ENCODE measurements at regions not wholly inside any gene's neighbourhood (a gene's known extent, or its start where the extent isn't known, plus 50 kb on each side); places are given as distances from the start of the nearest gene placed in this dataset.

DNA sequence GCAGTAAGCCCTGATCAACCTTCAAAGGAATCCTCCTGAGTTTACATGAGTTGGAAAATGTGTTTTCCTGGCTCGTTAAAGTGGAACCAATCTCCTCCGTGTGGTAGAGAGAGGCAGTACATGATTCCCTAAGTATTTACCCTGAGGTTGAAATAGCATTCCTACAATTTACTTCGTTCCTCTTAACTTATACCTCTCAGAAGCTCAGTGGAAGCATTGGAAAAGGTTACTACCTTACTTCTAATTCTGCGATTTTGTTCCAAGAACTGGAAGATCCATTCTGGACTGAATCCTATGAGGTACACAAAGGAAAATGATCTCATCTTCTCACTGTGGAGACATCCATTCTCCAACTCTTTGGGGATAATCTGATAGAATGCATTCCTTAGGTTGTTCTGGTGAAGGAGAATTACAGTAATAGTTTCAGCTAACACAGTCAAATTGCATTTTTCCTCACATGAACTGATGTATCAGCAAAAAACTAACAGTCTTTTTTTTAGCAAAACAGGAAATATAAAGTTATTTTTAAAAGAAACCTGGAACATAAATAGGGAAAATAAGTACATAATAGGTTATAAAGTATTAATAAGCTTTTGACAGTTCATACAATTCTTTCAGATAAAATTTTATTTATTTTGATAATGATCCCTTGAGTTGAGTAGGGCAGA is 475.6 kb downstream of the PDZRN4 start:
- intact Hi-C loops (cut with DNase I), result loop anchor here (10.0 kb wide), 1 partner anchor 389 kb away; no protein-coding TSS in a partner anchor
- TF ChIP-seq POLR2A (IDR thresholded peaks at IDR 0.05) (no peak), POLR2AphosphoS5 (IDR thresholded peaks at IDR 0.05) (no peak)
- TF ChIP-seq, protein P1, sequence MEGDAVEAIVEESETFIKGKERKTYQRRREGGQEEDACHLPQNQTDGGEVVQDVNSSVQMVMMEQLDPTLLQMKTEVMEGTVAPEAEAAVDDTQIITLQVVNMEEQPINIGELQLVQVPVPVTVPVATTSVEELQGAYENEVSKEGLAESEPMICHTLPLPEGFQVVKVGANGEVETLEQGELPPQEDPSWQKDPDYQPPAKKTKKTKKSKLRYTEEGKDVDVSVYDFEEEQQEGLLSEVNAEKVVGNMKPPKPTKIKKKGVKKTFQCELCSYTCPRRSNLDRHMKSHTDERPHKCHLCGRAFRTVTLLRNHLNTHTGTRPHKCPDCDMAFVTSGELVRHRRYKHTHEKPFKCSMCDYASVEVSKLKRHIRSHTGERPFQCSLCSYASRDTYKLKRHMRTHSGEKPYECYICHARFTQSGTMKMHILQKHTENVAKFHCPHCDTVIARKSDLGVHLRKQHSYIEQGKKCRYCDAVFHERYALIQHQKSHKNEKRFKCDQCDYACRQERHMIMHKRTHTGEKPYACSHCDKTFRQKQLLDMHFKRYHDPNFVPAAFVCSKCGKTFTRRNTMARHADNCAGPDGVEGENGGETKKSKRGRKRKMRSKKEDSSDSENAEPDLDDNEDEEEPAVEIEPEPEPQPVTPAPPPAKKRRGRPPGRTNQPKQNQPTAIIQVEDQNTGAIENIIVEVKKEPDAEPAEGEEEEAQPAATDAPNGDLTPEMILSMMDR (IDR thresholded peaks at IDR 0.05), result peak in 3 of 4 experiments; percentile 13 to 58 (median 27)
- no peak overlapping the region for H3K27ac ChIP-seq
- no peaks in the 10 kb centered on the region for H3K36me3 ChIP-seq
- H3K4me3 ChIP-seq, result no peak overlapping the region
- DNase-seq (ENCODE audit: low spot score), result no peak
- no peaks in the 10 kb centered on the region for H3K27me3 ChIP-seq (replicated peaks; ENCODE audit: insufficient read depth)
- H3K4me1 ChIP-seq (replicated peaks), result no peaks in the 10 kb centered on the region
- WGBS, result 10% methylated on average over 4 of the region's 4 CpGs
- H3K9me3 ChIP-seq, result no peaks in the 10 kb centered on the region

DNA sequence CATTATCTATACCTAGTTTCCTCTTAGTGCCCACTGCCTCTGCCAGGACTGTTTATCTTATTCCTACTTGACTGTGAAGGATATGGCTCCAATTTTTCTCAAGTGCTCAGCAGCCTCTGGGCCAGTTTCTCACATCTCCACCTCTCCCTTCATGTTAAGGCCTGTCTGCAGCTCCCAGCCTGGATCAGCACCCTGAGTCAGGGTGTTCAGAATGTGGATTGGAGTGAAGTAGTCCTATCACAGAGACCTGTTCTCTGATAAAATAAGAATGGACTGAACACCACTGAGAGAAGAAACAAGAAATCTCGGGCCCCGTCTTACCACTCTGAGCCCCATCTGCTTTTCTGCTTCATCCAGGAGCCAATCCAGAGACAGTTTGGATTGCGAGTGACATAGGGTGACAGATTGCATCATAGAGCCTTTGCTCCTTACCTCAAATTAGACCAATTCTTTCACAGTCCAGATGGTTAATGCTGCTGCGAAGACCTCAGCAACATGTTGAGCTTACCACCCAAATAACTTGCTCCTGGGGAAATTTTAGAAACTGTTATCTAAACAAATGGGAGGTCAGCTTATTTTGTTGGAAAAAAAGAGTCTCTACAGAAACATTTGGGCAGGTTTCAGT is 473.1 kb downstream of the PDZRN4 start:
- intact Hi-C loops (cut with DNase I), result loop anchor here (10.0 kb wide), 1 partner anchor 386 kb away; no protein-coding TSS in a partner anchor
- H3K27ac ChIP-seq, result no peak overlapping the region

DNA sequence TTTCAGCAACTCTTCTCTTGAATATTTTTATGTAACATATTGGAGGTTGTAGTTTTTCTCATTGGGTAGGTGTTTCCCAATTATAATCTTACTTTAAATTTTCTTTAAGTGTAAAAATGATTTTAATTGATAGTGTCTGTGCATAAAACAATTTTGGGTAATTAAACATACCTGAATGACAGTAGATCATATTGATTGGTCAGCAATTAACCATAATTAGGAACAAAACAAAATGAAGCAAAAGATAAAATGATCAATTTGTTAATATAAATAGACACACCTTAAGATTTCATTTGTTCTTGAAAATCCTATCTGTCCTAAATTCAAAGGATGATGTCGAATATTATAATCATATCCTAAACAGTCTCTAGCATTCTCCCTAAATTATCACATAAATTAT is 468.3 kb downstream of the PDZRN4 start:
- 95% methylated on average over 1 of the region's 1 CpG for WGBS
- Histone ChIP-seq H3K4me3 (no peak overlapping the region), H3K9me3 (no peaks in the 10 kb centered on the region), H3K36me3 (no peaks in the 10 kb centered on the region), H3K27ac (no peak overlapping the region), H3K27me3 (replicated peaks; ENCODE audit: insufficient read depth) (no peaks in the 10 kb centered on the region), H3K4me1 (replicated peaks) (no peaks in the 10 kb centered on the region)
- TF ChIP-seq POLR2A (IDR thresholded peaks at IDR 0.05), result no peak
- TF ChIP-seq POLR2AphosphoS5 (IDR thresholded peaks at IDR 0.05), result no peak
- TF ChIP-seq, protein P1 (IDR thresholded peaks at IDR 0.05), result no peak
- DNase-seq (ENCODE audit: low spot score), result no peak
- intact Hi-C loops (cut with DNase I), result loop anchor here (10.0 kb wide), 1 partner anchor 462 kb away; no protein-coding TSS in a partner anchor

More for the DNA sequence above, 473.1 kb downstream of the PDZRN4 start:
- H3K36me3 ChIP-seq, result no peaks in the 10 kb centered on the region
- no peaks in the 10 kb centered on the region for H3K9me3 ChIP-seq
- H3K4me3 ChIP-seq, result no peak overlapping the region
- no peak for DNase-seq (ENCODE audit: low spot score)
- 88% methylated on average over 4 of the region's 4 CpGs for WGBS
- no peaks in the 10 kb centered on the region for H3K4me1 ChIP-seq (replicated peaks)
- no peaks in the 10 kb centered on the region for H3K27me3 ChIP-seq (replicated peaks; ENCODE audit: insufficient read depth)
- TF ChIP-seq, protein P1 (IDR thresholded peaks at IDR 0.05), result no peak
- no peak for TF ChIP-seq POLR2AphosphoS5 (IDR thresholded peaks at IDR 0.05)
- TF ChIP-seq POLR2A (IDR thresholded peaks at IDR 0.05), result no peak

DNA sequence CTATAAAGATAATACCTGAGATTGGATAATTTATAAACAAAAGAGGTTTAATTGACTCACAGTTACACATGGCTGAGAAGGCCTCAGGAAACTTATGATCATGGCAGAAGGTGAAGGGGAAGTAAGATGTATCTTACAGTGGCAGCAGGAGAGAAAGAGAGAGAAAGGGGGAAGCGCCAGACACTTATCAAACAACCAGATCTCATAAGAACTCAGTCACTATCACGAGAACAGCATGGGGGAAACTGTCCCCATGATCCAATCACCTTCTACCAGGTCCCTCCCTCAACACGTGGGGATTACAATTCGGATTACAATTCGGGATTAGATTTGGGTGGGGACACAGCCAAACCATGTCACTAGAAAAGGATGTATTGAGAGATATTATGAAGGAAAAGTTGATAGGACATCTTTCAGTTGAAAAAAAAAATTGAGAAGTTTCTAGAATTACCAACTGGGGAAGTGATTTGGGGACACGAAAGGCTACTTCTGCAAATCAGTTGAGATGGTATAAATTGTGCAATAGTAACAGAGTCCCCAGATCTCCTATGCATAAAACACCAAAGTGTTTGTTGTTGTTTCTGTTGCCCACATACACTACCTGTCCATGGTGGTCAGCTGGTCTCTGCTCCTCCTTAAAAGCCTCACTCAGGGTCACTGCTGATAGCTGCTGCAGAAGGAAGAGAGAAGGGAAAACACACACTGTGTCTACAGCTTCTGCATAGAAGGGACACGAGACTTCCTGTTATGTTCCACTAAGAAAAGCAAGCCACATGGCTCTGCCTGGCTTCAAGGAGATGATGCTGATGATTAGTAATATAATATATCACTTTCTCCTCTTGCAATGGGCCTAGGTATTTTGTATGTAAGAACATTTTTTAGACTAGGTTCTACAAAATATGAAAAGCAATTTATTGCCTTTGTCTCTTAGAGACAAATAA is 465.5 kb downstream of the PDZRN4 start:
- H3K9me3 ChIP-seq, result no peaks in the 10 kb centered on the region
- H3K4me3 ChIP-seq, result no peak overlapping the region
- TF ChIP-seq, protein P1 (IDR thresholded peaks at IDR 0.05), result no peak
- no peak for TF ChIP-seq POLR2A (IDR thresholded peaks at IDR 0.05)
- no peaks in the 10 kb centered on the region for H3K4me1 ChIP-seq (replicated peaks)
- intact Hi-C loops (cut with DNase I), result loop anchor here (10.0 kb wide), 1 partner anchor 459 kb away; no protein-coding TSS in a partner anchor
- no peak overlapping the region for H3K27ac ChIP-seq
- H3K36me3 ChIP-seq, result no peaks in the 10 kb centered on the region
- H3K27me3 ChIP-seq (replicated peaks; ENCODE audit: insufficient read depth), result no peaks in the 10 kb centered on the region
- WGBS, result 87% methylated on average over 7 of the region's 7 CpGs
- DNase-seq (ENCODE audit: low spot score), result no peak
